IMR-90 (cell line): ENCODE measurements at regions not wholly inside any gene's neighbourhood (a gene's known extent, or its start where the extent isn't known, plus 50 kb on each side); places are given as distances from the start of the nearest gene placed in this dataset.

Experiments
- ATAC-seq: fragments of 200-7000 bp; cut with Tn5 transposase; 2 replicates; pipeline ENCODE4 v1.9.1; 2020; ENCODE audit warnings: low read depth, mild to moderate bottlenecking, moderate library complexity
- BruUV-seq: library from RNA; stranded (reverse); fragments of 400-500 nt; replicated peaks from 2 replicates; lab custom pipeline; 2021; lab: Mats Ljungman, UMichigan
- CTCF ChIA-PET: fragments of 300-600 bp; formaldehyde crosslinking; extraction: SDS; loops from one replicate; lab custom pipeline; 2021; ENCODE audit warnings: antibody characterized with exemption; lab: Yijun Ruan, JAX
- POLR2A ChIA-PET: fragments of 300-600 bp; sonication (Branson Sonifier 250); formaldehyde crosslinking; loops from one replicate; lab custom pipeline; 2022; ENCODE audit warnings: antibody characterized with exemption; ENCODE audit not compliant: unreplicated experiment; lab: Charles Lee
- DNase-seq: peaks from one replicate; pipeline ENCODE4 v3.0.0; 2013
- H2AFZ ChIP-seq: replicated peaks from 2 replicates; pipeline ENCODE3; 2013; ENCODE audit warnings: low read length, mild to moderate bottlenecking; ENCODE audit not compliant: poor library complexity
- H2AK5ac ChIP-seq: 2 replicates; pipeline ENCODE4 v1.6.1; 2013; ENCODE audit warnings: low read depth, low read length, inconsistent platforms
- H2AK9ac ChIP-seq: replicated peaks from 2 replicates; pipeline ENCODE3; 2013; ENCODE audit warnings: mild to moderate bottlenecking, low read depth, low read length, moderate library complexity; ENCODE audit not compliant: poor library complexity
- H2BK120ac ChIP-seq: 2 replicates; pipeline ENCODE4 v1.6.1; 2013; ENCODE audit warnings: low read depth, low read length, inconsistent platforms
- H2BK15ac ChIP-seq: 3 replicates; pipeline ENCODE4 v1.6.1; 2013; ENCODE audit warnings: low read depth, low read length, inconsistent platforms
- H2BK20ac ChIP-seq: 2 replicates; pipeline ENCODE4 v1.6.1; 2013; ENCODE audit warnings: low read depth, mild to moderate bottlenecking, inconsistent platforms, low read length, moderate library complexity
- H2BK5ac ChIP-seq: 2 replicates; pipeline ENCODE4 v1.6.1; 2013; ENCODE audit warnings: mild to moderate bottlenecking, low read depth, low read length, inconsistent platforms; ENCODE audit not compliant: poor library complexity, severe bottlenecking
- H3K14ac ChIP-seq: replicated peaks from 2 replicates; pipeline ENCODE4 v1.6.1; 2013; ENCODE audit warnings: low read depth, low read length, inconsistent platforms
- H3K18ac ChIP-seq: 2 replicates; pipeline ENCODE4 v1.6.1; 2013; ENCODE audit warnings: low read depth, low read length, control low read depth
- H3K23ac ChIP-seq: 2 replicates; pipeline ENCODE4 v1.6.1; 2013; ENCODE audit warnings: low read depth, low read length, inconsistent platforms
- H3K27ac ChIP-seq: 2 replicates; pipeline ENCODE4 v1.5.1; 2013; ENCODE audit warnings: mild to moderate bottlenecking, control low read depth, low read length; ENCODE audit not compliant: insufficient read depth
- H3K27me3 ChIP-seq: 2 replicates; pipeline ENCODE4 v1.6.1; 2013; ENCODE audit warnings: low read length; ENCODE audit not compliant: control insufficient read depth, insufficient read depth
- H3K36me3 ChIP-seq: 2 replicates; pipeline ENCODE4 v1.6.1; 2013; ENCODE audit warnings: low read length, mixed read lengths; ENCODE audit not compliant: control insufficient read depth, insufficient read depth
- H3K4ac ChIP-seq: 2 replicates; pipeline ENCODE4 v1.6.1; 2013; ENCODE audit warnings: low read depth, low read length, inconsistent platforms
- H3K4me1 ChIP-seq: 2 replicates; pipeline ENCODE4 v1.6.1; 2013; ENCODE audit warnings: low read length, mixed read lengths; ENCODE audit not compliant: control insufficient read depth, insufficient read depth
- H3K4me2 ChIP-seq: 2 replicates; pipeline ENCODE4 v1.6.1; 2013; ENCODE audit warnings: low read depth, mild to moderate bottlenecking, control low read depth, low read length, moderate library complexity
- H3K4me3 ChIP-seq: 2 replicates; pipeline ENCODE4 v1.5.1; 2013; ENCODE audit warnings: low read depth, mild to moderate bottlenecking, control low read depth, low read length, moderate library complexity; ENCODE audit not compliant: insufficient read depth
- H3K56ac ChIP-seq: 2 replicates; pipeline ENCODE4 v1.6.1; 2013; ENCODE audit warnings: low read length, inconsistent platforms; ENCODE audit not compliant: insufficient read depth; ENCODE audit errors: extremely low read depth
- H3K79me1 ChIP-seq, 2 experiments: 2 replicates each; pipeline ENCODE4 v1.6.1; 2013; ENCODE audit warnings: low read length in 2 of 2, inconsistent platforms in 1 of 2, low read depth in 1 of 2
- H3K9ac ChIP-seq: 2 replicates; pipeline ENCODE4 v1.6.1; 2013; ENCODE audit warnings: low read depth, low read length, control low read depth
- H3K9me1 ChIP-seq: 2 replicates; pipeline ENCODE4 v1.6.1; 2013; ENCODE audit warnings: low read length, inconsistent platforms; ENCODE audit not compliant: insufficient read depth
- H3K9me3 ChIP-seq: 2 replicates; pipeline ENCODE4 v1.6.1; 2013; ENCODE audit warnings: low read length; ENCODE audit not compliant: control insufficient read depth, insufficient read depth
- H4K20me1 ChIP-seq: 2 replicates; pipeline ENCODE4 v1.6.1; 2013; ENCODE audit warnings: low read length, inconsistent platforms; ENCODE audit not compliant: insufficient read depth
- H4K5ac ChIP-seq: 2 replicates; pipeline ENCODE4 v1.6.1; 2013; ENCODE audit warnings: mild to moderate bottlenecking, low read depth, low read length, control low read depth
- H4K8ac ChIP-seq, 2 experiments: 2 replicates each; pipeline ENCODE4 v1.6.1; 2013; ENCODE audit warnings: low read depth in 2 of 2, low read length in 2 of 2, control low read depth in 1 of 2, inconsistent platforms in 1 of 2
- H4K91ac ChIP-seq: 2 replicates; pipeline ENCODE4 v1.6.1; 2013; ENCODE audit warnings: low read depth, low read length, inconsistent platforms; ENCODE audit not compliant: insufficient read depth
- BHLHE40 ChIP-seq: fragments of 150-350 bp; IDR thresholded peaks from 2 replicates; pipeline ENCODE4 v1.6.1; 2016; ENCODE audit warnings: mild to moderate bottlenecking, low read depth, low read length
- CEBPB ChIP-seq: IDR thresholded peaks from 2 replicates; pipeline ENCODE4 v1.6.1; 2012; ENCODE audit warnings: low read depth, low read length, improper control_type of control experiment
- CHD1 ChIP-seq: IDR thresholded peaks from 2 replicates; pipeline ENCODE4 v1.6.1; 2012; ENCODE audit warnings: low read depth, low read length, improper control_type of control experiment
- CTCF ChIP-seq: conservative IDR thresholded peaks from 2 replicates; pipeline ENCODE4 v1.5.1; 2012; ENCODE audit warnings: mild to moderate bottlenecking, low read depth, low read length, improper control_type of control experiment
- ELK1 ChIP-seq: fragments of 150-350 bp; IDR thresholded peaks from 2 replicates; pipeline ENCODE4 v1.6.1; 2016; ENCODE audit warnings: low read depth, mild to moderate bottlenecking, low read length, moderate library complexity, borderline replicate concordance
- MAFK ChIP-seq: IDR thresholded peaks from 2 replicates; pipeline ENCODE4 v1.6.1; 2012; ENCODE audit warnings: low read depth, low read length, improper control_type of control experiment
- MAZ ChIP-seq: IDR thresholded peaks from 2 replicates; pipeline ENCODE4 v1.6.1; 2012; ENCODE audit warnings: low read depth, mild to moderate bottlenecking, low read length, improper control_type of control experiment, moderate library complexity, borderline replicate concordance
- POLR2A ChIP-seq: IDR thresholded peaks from 2 replicates; pipeline ENCODE4 v1.6.1; 2012; ENCODE audit warnings: mild to moderate bottlenecking, low read depth, low read length
- RAD21 ChIP-seq: IDR thresholded peaks from 2 replicates; pipeline ENCODE4 v1.6.1; 2012; ENCODE audit warnings: low read length, improper control_type of control experiment
- RFX5 ChIP-seq: IDR thresholded peaks from 2 replicates; pipeline ENCODE4 v1.8.0; 2012; ENCODE audit warnings: low read depth, mild to moderate bottlenecking, low read length, moderate library complexity
- SMC3 ChIP-seq: fragments of 150-350 bp; IDR thresholded peaks from 2 replicates; pipeline ENCODE4 v1.6.1; 2016; ENCODE audit warnings: low read depth, mild to moderate bottlenecking, antibody characterized with exemption, low read length, moderate library complexity
- WGBS, 2 experiments: methylation state at CpG; one replicate each; pipeline versions ENCODE4 v1.1.5 to v1.1.7; 2013; ENCODE audit warnings: missing lambda C conversion rate in 2 of 2; ENCODE audit not compliant: insufficient read length in 1 of 2; ENCODE audit errors: extremely low coverage in 2 of 2; 5-methylcytosine and 5-hydroxymethylcytosine counted together
- dilution Hi-C: fragments of 300-500 bp; cut with HindIII; formaldehyde crosslinking; loops from one replicate; pipeline ENCODE4 v1.14.3; 2018; ENCODE audit warnings: low sequenced_read_pairs; ENCODE audit not compliant: unreplicated experiment
- in situ Hi-C: fragments of 300-500 bp; cut with MboI; formaldehyde crosslinking; loops from 3 replicates; pipeline ENCODE4 v1.14.3; 2019; ENCODE audit warnings: low sequenced_read_pairs, inconsistent platforms, mixed read lengths
- intact Hi-C: fragments of 100-400 bp; cut with micrococcal nuclease; formaldehyde crosslinking; loops from 2 replicates; pipeline ENCODE4 v1.10.0; 2022

- Histone ChIP-seq H3K4me2 (no peak overlapping the region), H3K27ac (no peak overlapping the region), H3K18ac (no peak overlapping the region), H4K5ac (no peak overlapping the region), H3K14ac (no peak overlapping the region), H3K9ac (no peak overlapping the region), H3K9me1 (no peaks in the 10 kb centered on the region), H2AK9ac (no peak overlapping the region), H2BK5ac (no peak overlapping the region), H3K4me1 (no peaks in the 10 kb centered on the region), H3K36me3 (no peaks in the 10 kb centered on the region), H3K4ac (no peak overlapping the region), H4K8ac (no peak overlapping the region), H2BK15ac (no peak overlapping the region), H2BK20ac (no peak overlapping the region), H3K56ac (no peak overlapping the region), H4K91ac (no peak overlapping the region), H2AK5ac (no peak overlapping the region), H3K23ac (no peak overlapping the region), H2BK120ac (no peak overlapping the region), H4K20me1 (no peaks in the 10 kb centered on the region), H3K79me1 (no peaks in the 10 kb centered on the region), H2AFZ (no peak overlapping the region), H3K4me3 (no peak overlapping the region), H3K9me3 (peaks cover 3% of the 10 kb centered on the region; the same call in 1 of the 2 replicates), H3K27me3 (no peaks in the 10 kb centered on the region)
- TF ChIP-seq ELK1 = no peak
- TF ChIP-seq MAFK = no peak
- no peak for TF ChIP-seq CEBPB
- TF ChIP-seq RFX5 = no peak
- TF ChIP-seq CHD1 = no peak
- TF ChIP-seq CTCF = no peak
- TF ChIP-seq BHLHE40 = no peak
- TF ChIP-seq SMC3 = no peak
- no peak for TF ChIP-seq POLR2A
- no peak for TF ChIP-seq MAZ
- no peak for TF ChIP-seq RAD21
- DNase-seq (no peak), ATAC-seq (no peak)
- intact Hi-C loops (no loop called here), dilution Hi-C loops (no loop called here), in situ Hi-C loops (no loop called here)
- no CpG with 5 or more reads among the region's 8 CpGs for WGBS, 2 experiments
- ChIA-PET POLR2A (no interaction called here), CTCF (no interaction called here)
- BruUV-seq = no TSS peak
These were observed 389.2 kb upstream of the GRM7 start for GRCh38 chr3:6471744-6472143.
